GM20000 (cell line): ENCODE measurements at regions not wholly inside any gene's neighbourhood (a gene's known extent, or its start where the extent isn't known, plus 50 kb on each side); places are given as distances from the start of the nearest gene placed in this dataset.

Experiments used
- DNase-seq: peaks from one replicate; pipeline ENCODE4 v3.0.0; 2012; ENCODE audit warnings: low spot score
- CTCF ChIP-seq: IDR thresholded peaks from 2 replicates; pipeline ENCODE4 v1.5.1; 2012; ENCODE audit warnings: mild to moderate bottlenecking, control low read depth; ENCODE audit errors: extremely low read depth, missing control alignments

- no peak for TF ChIP-seq CTCF
- no peak for DNase-seq
These were observed 71.7 kb upstream of the TTC14 start for GRCh38 chr3:180530276-180530675.

- no peak for TF ChIP-seq CTCF
- DNase-seq: no peak
These were observed 70.4 kb upstream of the TTC14 start for GRCh38 chr3:180531303-180532278.

GRCh38 chr3:180534828-180535227 lies 67.1 kb upstream of the TTC14 start:
- no peak for DNase-seq
- no peak for TF ChIP-seq CTCF

GRCh38 chr3:180538493-180538892 lies 63.5 kb upstream of the TTC14 start:
- TF ChIP-seq CTCF: no peak

GRCh38 chr3:180543877-180544276 lies 58.1 kb upstream of the TTC14 start:
- no peak for TF ChIP-seq CTCF
- DNase-seq: no peak

More at GRCh38 chr3:180538493-180538892, 63.5 kb upstream of the TTC14 start:
- DNase-seq: no peak

GRCh38 chr3:180546863-180547262 lies 55.1 kb upstream of the TTC14 start:
- DNase-seq: no peak
- no peak for TF ChIP-seq CTCF

- TF ChIP-seq CTCF: no peak
- DNase-seq: no peak
These were observed 53.9 kb upstream of the TTC14 start for GRCh38 chr3:180548050-180548449.
